ENCODE measurements at regions not wholly inside any gene's neighbourhood (a gene's known extent, or its start where the extent isn't known, plus 50 kb on each side); places are given as distances from the start of the nearest gene placed in this dataset.
A peak's percentile ranks its signal among the peaks of the same experiment; 100 is the strongest.

- DNase-seq (ENCODE audit: low spot score), result no peak
Observed at GRCh38 chr4:153107246-153107645, 97.0 kb upstream of the TRIM2 start.

GRCh38 chr4:153109296-153109849 is 94.9 kb upstream of the TRIM2 start:
- DNase-seq (ENCODE audit: low spot score), result no peak

GRCh38 chr4:153110739-153111138 is 93.5 kb upstream of the TRIM2 start:
- no peak for DNase-seq (ENCODE audit: low spot score)

- DNase-seq (ENCODE audit: low spot score), result no peak
Observed at GRCh38 chr4:153111426-153112040, 92.7 kb upstream of the TRIM2 start.

- DNase-seq (ENCODE audit: low spot score), result no peak
Observed at GRCh38 chr4:153112041-153112441, 92.2 kb upstream of the TRIM2 start.

GRCh38 chr4:153113061-153113837 is 91.0 kb upstream of the TRIM2 start:
- DNase-seq (ENCODE audit: low spot score), result no peak

- DNase-seq (ENCODE audit: low spot score), result no peak
Observed at GRCh38 chr4:153113838-153114105, 90.5 kb upstream of the TRIM2 start.

- DNase-seq (ENCODE audit: low spot score), result no peak
Observed at GRCh38 chr4:153114771-153115321, 89.4 kb upstream of the TRIM2 start.

- DNase-seq (ENCODE audit: low spot score), result no peak
Observed at GRCh38 chr4:153115322-153116290, 88.6 kb upstream of the TRIM2 start.

GRCh38 chr4:153116291-153116680 is 88.0 kb upstream of the TRIM2 start:
- no peak for DNase-seq (ENCODE audit: low spot score)

GRCh38 chr4:153116801-153117200 is 87.4 kb upstream of the TRIM2 start:
- DNase-seq (ENCODE audit: low spot score), result no peak

GRCh38 chr4:153117554-153117953 is 86.7 kb upstream of the TRIM2 start:
- no peak for DNase-seq (ENCODE audit: low spot score)

GRCh38 chr4:153119626-153120025 is 84.6 kb upstream of the TRIM2 start:
- DNase-seq (ENCODE audit: low spot score), result no peak

- DNase-seq (ENCODE audit: low spot score), result no peak
Observed at GRCh38 chr4:153120235-153120634, 84.0 kb upstream of the TRIM2 start.

GRCh38 chr4:153122855-153123254 is 81.4 kb upstream of the TRIM2 start:
- DNase-seq (ENCODE audit: low spot score), result no peak

- DNase-seq (ENCODE audit: low spot score), result no peak
Observed at GRCh38 chr4:153126137-153126536, 78.1 kb upstream of the TRIM2 start.

GRCh38 chr4:153127760-153128494 is 76.3 kb upstream of the TRIM2 start:
- peak; percentile 95 for DNase-seq (ENCODE audit: low spot score)

- DNase-seq (ENCODE audit: low spot score), result peak; percentile 88
Observed at GRCh38 chr4:153131596-153131995, 72.6 kb upstream of the TRIM2 start.

GRCh38 chr4:153137159-153137558 is 67.1 kb upstream of the TRIM2 start:
- DNase-seq (ENCODE audit: low spot score), result no peak

- DNase-seq (ENCODE audit: low spot score), result peak; percentile 37
Observed at GRCh38 chr4:153137677-153138630, 66.3 kb upstream of the TRIM2 start.

Measured in globus pallidus (tissue), 1 donor.